Stimulated activated CD8-positive, alpha-beta memory T cell treated with anti-CD3 and anti-CD28 coated beads, Interleukin-2, amount 100 ng/mL, for 1 hour (primary cell): ENCODE measurements at regions not wholly inside any gene's neighbourhood (a gene's known extent, or its start where the extent isn't known, plus 50 kb on each side); places are given as distances from the start of the nearest gene placed in this dataset.

Experiments used
- DNase-seq, 2 donors: peaks; one replicate each; pipeline ENCODE4 v3.0.0-alpha.2; 2020; ENCODE audit warnings: low read depth in 2 of 2

DNA sequence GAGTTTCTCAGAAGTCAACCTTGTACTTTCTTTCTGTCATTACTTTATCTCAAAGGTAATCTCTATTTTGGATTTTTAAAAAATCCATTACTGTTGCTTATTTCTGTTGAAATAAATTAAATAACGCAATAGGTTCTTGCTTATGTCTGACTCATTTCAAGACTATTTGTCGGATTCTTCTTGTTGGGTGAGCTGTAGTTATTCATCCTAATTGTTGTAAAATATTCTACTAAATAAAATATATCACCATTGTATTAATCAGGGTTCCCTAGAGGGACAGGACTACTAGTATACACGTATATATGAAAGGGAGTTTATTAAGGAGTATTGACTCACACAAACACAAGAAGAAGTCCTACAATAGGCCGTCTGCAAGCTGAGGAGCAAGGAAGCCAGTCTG is 403.9 kb upstream of the CYRIA start:
- no peak for DNase-seq

DNA sequence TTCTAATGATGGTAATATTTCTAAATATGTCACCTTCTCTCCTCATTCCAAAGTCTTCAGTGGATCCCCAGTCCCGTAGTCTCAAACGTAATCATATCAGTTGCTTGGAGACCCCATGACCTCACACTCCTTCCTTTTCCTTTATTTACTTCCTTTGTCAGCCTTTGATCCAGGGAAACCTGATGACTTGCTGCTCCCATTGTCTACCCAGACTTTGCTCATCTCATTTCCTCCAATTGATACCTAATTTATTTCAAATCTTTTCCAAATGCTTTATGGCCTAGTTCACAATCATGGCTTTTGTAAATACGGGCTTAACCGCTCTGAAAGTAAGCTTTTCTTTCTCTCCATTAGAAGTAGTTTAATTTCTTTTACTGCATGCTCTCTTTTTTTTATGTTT is 402.4 kb upstream of the CYRIA start:
- no peak for DNase-seq

DNA sequence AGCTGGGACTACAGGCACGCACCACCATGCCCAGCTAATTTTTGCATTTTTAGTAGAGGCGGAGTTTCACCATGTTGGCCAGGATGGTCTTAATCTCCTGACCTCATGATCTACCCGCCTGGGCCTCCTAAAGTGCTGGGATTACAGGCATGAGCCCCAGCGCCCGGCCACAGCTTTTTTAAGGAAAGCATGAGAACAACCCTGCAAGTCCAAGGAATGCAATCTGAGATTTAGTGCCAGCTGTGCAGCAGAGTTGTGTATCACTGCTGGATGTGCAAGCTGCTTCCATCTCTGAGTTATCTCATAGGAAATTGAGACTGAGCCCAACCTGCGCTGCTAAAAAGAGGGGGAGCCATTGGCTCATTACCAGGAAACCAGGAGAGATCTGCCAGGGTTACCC is 399.9 kb upstream of the CYRIA start:
- DNase-seq = no peak

DNA sequence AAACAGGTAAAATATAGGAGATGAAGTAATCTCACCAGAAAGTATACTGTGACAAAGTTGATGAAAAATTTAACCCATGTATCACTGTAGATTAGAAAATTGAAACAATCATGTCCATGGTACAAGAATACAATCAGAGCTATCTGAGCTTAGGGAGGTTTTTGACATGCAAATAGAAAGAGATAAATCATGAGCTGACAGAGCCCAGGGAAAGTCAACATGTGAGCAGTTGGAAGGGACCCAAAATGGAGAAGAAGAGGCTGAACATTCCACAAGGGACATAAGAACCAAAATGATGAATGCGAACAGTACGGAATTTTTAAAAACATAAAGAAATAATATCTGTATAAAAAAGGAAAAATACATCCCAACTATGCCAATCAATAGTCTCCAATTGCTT is 395.4 kb upstream of the CYRIA start:
- no peak for DNase-seq

DNA sequence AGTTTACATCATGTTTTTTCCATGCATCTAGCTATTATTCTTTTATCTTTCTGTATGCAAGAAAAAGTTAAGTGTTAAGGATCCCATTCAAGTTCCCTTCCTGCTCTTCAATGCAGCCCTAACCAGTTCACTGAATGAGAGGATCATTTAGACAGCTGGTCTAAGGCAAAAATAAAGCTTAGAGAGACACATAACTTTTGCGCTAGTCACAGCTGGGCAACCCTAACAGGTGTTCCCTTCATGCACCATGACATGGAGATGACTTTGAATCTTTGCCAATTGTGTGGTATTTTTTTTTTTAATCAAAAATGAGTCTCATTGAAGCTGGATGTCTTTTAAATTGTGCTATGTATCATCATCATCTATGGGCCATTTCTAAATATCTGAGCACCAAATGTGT is 393.8 kb upstream of the CYRIA start:
- DNase-seq = no peak

DNA sequence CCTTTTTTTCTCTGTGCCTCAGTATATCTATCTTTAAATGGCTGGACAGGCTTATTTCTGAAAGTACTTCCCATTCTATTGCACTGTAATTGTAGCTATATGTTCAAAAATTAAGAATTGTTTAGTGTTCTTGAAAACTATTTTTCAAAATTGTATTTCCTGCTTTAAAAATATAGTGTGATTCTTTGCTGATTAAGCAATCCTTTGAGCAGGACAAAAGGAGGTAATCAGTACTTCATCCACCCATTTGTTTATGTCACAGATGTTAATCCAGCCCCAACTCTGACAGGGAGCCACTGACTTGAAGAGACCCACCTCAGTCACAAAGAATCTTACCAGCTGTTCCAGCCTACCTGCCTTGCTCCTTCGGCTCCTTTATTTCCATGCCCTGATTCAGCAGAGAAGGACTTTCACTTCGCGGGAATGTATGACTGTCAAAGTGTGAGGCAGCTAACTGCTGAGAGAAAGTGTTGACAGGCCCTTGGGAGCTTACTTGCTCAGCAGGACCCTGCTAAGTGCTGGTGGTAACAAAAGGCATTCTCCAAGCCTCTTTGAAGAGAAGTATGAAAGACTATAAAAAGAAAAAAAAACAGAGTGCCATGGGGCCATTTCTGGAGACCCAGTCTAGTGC is 393.3 kb upstream of the CYRIA start:
- DNase-seq = no peak

DNA sequence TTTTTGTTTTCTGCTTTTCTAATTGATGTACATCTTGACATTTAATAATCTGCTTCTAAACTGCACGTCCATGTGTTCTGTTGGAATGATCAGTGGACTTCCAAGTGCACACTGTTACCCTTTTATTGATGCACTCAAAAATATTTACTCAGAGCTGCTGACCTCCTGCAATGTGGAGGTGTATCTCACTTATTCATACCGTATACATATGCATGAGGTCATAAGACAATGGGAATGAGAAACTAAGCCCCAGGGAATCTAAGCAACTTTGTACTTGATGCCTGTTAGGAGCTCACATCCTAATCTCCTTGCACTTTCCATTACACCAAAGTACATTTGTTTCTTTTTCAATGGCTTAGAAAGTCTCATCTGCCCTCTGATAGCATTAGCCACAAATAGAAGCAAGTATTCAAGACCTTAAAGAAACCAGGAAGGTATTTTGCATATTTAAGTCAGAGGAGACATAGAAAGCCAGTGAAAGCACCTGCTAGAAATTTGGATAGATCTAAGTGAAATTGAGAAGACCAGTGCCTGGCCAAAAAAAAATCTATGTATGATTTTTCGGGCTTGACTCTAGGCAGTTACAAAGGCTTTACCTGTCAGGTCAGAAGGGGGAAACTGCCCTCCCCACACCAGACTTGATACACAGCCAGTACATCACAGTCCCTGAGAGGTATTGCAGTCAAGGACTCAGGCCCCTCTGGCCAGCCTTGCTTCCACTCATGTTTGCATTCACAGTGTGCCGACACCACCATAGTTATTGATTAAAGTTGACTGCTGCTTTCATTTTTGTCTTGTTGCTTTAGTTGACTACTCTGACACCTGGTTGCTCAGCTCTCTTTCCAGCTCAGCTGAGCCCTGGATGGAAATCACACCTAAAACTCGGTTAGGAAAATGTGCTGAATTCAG is 391.7 kb upstream of the CYRIA start:
- DNase-seq = no peak

DNA sequence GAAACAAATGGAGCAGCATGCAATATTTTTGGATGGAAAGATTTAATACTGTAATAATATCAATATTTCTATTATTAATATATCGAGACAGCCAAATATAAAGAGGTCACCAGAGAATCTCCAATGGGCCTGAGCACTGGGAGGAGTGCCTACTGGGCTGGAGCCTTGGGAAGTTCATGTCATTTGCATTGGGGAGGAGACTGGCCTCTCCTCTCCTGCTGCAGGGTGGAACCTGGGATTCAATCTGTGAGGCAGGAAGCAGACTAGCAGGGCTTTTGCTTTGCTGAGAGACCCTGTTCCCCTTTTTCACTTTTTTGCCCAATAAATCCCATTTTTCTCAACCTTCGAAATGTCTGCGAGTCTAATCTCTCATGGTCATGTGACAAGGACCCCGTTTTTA is 390.6 kb upstream of the CYRIA start:
- DNase-seq = no peak

DNA sequence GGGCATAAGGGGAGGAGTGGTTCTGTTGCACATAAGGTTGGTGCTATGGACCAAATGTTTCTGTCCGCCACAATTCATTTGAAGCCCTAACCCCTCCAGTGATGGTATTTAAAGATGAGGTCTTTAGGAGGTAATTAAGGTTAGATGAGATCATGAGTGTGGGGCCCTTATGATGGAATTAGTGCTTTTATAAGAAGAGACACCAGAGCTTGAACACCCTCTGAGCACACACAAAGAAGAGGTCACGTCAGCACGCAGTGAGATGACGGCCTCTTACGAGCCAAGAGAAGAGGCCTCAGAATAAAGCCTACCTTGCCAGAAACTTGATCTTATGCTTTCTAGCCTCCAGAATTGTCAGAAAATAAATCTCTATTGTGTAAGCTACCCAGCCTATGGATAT is 386.4 kb upstream of the CYRIA start:
- DNase-seq = no peak

DNA sequence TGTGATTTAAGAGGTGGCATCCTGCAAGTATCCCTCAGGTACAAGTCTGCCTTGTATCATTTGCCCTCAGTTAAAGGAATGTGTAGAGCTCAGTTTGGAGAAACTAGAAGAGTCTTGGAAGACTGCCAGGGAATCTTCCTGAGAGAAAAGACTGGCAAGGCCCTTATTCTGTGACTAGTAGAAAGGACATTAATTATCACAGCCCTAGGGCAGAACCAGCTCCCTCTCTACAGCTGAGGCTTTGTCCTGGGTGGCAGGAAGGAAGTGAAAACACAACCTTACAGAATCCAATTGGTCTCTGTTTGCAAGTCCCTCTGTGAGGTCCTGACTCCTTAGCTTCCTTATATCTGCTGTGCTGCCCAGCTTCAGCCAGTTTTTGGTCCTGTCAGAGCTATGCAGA is 385.9 kb upstream of the CYRIA start:
- DNase-seq = no peak

DNA sequence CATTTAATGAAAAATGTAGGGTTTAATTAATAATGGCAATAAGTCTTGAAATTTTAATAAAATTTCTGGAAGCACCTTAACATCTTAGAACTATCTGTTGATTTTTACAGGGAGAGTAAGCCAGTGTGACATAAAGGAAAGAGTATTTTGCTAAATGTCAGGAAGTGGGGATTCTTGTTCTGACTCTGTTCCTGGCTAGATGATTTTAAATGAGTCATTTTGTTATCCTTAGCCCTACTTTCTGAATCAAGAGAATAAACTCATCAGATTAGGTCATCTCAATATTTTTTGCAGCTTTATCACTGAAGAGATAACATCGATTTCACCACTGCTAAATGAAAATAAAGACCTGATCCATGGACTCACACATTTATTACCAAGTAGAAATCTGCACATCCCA is 377.5 kb upstream of the CYRIA start:
- no peak for DNase-seq

DNA sequence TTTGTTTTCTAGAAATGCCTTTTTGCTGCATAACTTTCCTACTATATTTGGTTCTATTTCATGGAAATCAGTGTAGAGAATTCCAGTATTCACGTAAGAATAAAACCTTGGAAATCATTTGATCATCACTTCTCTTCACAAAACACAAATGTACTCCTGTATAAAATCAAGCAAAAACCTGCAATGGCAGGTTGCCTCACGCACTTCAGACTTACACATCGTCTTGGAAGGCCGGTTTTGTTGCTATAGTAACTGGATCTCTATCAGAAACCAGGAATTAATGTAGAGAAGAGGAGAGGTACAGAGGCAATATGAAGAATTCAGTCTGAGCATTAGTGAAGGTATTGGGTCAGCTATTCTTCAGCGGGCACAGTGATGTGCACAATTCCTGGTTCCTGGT is 370.7 kb upstream of the CYRIA start:
- no peak for DNase-seq

DNA sequence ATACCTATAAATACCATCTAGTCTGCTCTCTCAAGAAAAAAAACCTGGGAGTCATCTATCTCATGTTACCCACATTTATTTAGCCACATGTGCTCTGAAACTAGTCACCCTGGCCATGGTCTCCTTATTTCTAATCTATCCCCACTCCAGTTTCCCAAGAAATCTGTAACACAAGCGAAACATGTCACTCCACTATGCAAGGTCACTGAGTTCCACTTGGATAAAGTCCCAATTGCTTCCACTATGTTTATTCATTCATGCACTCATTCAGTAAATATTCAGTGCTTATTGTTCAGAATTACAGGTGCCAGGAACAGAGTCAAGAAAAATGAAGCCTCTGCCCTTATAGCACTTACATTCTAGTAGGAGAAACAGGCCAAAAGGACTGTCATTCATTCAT is 369.4 kb upstream of the CYRIA start:
- DNase-seq = no peak

DNA sequence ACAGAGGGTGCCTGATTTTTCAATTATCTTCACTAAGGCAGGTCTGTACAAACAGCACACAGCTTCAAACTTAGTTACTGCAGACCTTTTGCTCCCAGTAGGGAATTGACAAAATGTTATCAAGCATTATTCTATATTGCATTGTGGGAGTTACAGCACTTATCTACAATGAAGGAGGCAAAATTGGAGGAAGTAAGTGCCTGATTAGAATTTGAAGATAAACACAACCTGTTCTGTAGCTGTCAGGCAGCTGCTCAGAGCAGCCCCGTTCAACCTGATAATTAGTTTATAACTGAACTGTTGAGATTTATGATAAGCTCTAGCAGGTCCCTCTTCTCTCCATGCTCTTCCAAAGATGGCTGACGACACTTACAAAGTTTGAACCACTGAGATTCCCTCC is 364.4 kb upstream of the CYRIA start:
- no peak for DNase-seq

DNA sequence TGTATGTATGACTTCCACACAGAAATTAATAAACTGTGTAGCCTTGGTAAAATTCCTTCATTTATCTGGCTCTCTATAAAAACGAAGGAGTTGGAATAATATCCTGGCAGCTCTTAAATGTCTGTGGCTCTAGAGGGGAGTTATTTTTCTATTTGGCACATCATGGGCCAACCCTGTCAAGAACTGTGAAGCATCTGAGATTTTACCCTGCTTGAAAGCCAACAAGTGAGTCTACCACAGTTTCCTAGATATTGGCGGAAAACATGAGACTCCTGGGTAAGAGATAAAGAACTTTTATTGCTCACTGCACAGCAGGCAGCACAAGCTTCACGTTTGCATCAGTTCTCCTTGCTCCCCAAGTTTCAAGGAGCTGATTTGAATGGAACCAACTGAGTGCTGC is 346.7 kb upstream of the CYRIA start:
- no peak for DNase-seq

DNA sequence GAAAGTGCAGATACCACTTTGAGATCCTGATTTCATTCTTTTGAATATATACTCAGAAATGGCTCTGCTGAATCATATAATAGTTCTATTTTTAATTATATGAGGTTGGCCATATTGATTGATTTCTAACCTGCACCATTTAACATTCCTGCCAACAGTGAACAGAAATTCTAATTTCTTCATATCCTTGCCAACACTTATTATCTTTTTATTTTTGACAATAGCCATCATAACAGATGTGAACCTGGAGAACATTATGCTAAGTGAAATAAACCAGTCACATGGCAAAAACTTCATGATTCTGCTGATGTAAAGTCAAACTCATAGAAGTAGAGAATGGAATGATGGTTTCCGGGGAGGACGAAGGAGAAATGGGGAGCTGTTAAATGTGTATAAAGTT is 344.5 kb upstream of the CYRIA start:
- no peak for DNase-seq

DNA sequence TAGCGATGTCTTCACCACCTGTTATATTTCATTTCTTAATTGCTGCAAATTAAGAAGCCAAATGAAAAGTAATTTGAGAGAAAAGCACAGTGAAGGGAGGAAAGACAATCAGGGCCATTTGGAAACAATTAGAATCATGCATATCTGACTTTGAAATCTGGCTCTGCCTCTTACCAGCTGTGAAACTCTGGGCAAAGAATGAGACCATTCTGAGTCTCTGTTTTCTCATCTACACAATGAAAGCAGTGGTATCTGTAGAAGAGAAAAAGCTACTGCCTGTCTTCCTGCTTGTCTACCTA is 334.5 kb upstream of the CYRIA start:
- DNase-seq = no peak

DNA sequence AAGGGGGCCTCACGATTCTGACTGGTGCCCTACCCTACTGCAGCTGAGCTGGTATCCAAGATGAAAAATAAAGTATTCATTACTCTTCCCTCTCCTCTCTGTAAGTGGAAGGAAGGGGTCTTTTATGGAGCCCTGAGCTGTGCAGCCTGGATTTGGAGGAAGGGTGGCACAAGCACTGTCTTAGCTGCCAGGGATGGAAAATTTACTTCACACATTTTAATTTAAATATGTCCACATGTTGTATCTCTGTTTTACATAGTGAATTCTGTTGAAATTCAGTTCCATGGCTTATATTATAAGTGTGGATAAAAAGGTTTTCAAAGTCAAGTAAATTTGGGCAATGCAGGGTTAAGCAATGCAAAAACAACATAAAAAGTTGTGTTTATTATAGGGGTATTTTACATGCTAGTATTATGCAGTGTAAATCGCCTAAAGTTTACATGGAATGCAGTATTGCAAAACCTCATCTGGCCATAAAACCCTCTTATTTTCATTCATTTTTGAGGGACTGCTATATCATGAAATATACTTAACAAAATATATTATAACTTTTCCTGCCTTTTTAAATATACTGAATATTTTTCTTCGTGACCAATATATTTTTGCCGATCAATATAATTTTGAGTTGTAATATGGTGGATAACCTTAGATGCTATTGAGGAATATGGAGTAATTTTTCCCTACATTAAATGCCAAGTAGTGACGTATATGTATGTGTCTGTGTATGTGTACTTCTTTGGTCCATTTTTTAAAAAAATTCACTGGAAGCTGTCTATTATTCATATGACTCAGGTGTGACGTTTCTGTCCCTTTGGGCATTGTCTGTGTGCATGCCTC is 333.9 kb upstream of the CYRIA start:
- no peak for DNase-seq

DNA sequence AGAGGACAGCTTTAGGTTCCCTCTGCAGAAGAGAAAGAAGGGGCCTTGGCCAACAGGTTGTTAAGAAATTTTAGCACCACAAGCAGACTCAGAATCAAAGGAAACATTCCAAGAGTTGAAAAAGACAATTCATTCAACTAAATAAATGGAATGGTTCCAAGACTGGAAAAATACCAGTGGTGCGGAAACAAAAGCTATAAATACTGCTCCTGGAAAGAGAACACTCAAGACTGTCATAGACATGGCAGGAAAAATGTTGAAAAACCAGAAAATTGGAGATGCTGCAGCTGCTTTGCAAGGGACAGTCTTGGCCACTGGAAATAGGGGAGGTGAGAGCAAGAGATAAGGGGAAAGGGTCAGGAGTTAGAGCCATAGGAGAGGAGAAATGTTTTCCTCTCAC is 312.7 kb upstream of the CYRIA start:
- no peak for DNase-seq

DNA sequence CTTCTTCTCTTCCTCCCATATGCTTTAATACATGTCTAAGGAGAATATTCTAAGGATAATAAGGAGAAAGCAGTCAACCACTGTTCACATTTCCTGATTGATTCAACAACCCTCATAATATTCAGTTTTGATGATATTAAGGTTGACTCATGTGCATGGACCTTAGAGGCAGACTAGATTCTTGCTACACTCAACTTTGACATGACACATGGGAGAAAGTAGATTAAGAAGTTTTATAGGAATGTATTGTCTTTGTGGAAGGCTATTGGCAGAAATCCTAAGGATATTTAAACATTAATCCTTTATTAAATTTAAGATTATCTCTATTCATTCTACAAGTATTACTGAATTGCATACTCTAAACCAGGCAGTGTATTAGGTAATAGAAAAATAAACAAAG is 309.1 kb upstream of the CYRIA start:
- no peak for DNase-seq

DNA sequence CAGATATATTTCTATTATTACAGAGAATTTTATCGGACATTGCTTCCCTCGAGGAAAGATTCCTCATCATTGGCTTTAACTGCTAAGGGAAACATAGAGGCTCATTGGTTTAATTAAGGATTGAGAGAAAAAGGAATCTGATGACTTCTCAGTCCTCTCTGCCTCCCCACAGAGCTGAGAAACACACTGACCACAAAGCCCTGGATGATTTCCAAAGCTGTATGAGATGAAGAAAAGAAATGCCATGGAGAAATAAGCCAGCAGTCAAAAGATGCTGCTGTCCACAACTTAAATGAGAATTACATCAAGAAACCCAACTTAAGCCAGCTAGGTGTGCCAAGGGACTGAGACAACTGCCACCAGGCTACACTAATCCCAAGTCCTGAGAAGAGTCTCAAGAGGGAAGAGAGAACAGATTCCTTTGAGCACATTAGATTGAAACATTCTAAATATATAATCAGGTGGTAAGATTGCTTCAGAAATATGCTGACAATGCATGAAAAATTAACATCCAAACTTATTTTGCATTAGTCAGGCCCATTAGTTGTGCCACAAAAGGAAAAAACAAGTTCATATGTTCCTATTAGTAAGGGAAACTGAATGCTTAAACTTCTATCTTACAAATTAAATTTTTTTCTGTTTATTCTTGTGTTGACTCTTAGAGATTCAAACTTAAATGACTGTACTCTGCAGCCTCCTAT is 308.1 kb upstream of the CYRIA start:
- no peak for DNase-seq

DNA sequence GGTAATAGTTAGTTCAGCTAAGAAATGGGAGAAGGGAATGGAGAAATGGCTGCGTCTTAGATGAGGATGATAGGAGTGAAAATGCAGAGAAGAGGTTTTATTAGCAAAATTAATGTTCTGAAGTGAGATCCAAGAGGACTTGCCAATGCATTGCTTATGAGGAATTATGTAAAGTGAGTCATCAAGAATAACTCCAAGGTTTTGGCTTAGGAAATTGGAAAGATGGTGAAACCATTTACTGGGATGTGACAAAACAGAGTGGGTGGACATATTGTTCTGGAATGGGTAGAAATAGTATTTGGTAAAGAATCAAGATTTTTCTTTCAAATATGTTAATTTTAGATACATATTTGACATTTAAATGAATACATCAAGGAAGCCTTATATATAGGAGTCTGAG is 306.6 kb upstream of the CYRIA start:
- DNase-seq = no peak
